ENCODE measurements at regions not wholly inside any gene's neighbourhood (a gene's known extent, or its start where the extent isn't known, plus 50 kb on each side); places are given as distances from the start of the nearest gene placed in this dataset.
"Not testable (repeated sequence)": the region's sequence is repeated elsewhere in the genome, so short reads cannot be mapped to it uniquely, and the experiment has no call there.

- DNase-seq (ENCODE audit: low spot score); H3K9me3 ChIP-seq (ENCODE audit: low read length); H3K4me1 ChIP-seq (ENCODE audit: insufficient read depth, low read length); CTCF ChIA-PET (ENCODE audit: low intra/inter-chr PET ratio, low total read pairs); POLR2A ChIA-PET; H3K4me2 ChIP-seq (ENCODE audit: low read depth, low read length); H4K20me1 ChIP-seq (ENCODE audit: insufficient read depth, low read length); H3K9ac ChIP-seq (ENCODE audit: insufficient read depth, low read depth, low read length); H3K4me3 ChIP-seq (replicated peaks in 1 of 3; ENCODE audit: insufficient read depth in 1 of 3, low read depth in 2 of 3, low read length in 3 of 3); FAIRE-seq; H3K27me3 ChIP-seq (ENCODE audit: control insufficient read depth in 1 of 2, insufficient read depth in 2 of 2, low read length in 2 of 2); H3K27ac ChIP-seq (ENCODE audit: extremely low read length, insufficient read depth, low read length); H3K79me2 ChIP-seq (ENCODE audit: insufficient read depth, low read length); H2AFZ ChIP-seq (ENCODE audit: low read length); intact Hi-C loops (cut with micrococcal nuclease; ENCODE audit: unreplicated experiment); ATAC-seq; H3K36me3 ChIP-seq (replicated peaks in 1 of 2; ENCODE audit: control insufficient read depth in 1 of 2, insufficient read depth in 2 of 2, low read length in 2 of 2); BruUV-seq (replicated peaks): not testable (repeated sequence)
- 0% methylated on average over 1 of the region's 5 CpGs for WGBS (ENCODE audit: low lambda C conversion rate)
- in situ Hi-C loops (cut with HindIII; ENCODE audit: extremely low pct_ligation_motif_present, low pct_unique_long_range_greater_than_20kb), result loop anchor here (10.0 kb wide), 1 partner anchor 52 kb away; no protein-coding TSS in a partner anchor
These were observed 1186.1 kb downstream of the TMEM121 start for GRCh38 chr14:106712513-106712912.

GRCh38 chr14:106714446-106715428, 1188.4 kb downstream of the TMEM121 start:
- POLR2A ChIA-PET; BruUV-seq (replicated peaks); DNase-seq (ENCODE audit: low spot score); H4K20me1 ChIP-seq (ENCODE audit: insufficient read depth, low read length); H3K4me2 ChIP-seq (ENCODE audit: low read depth, low read length); H3K79me2 ChIP-seq (ENCODE audit: insufficient read depth, low read length); CTCF ChIA-PET (ENCODE audit: low intra/inter-chr PET ratio, low total read pairs); H3K9ac ChIP-seq (ENCODE audit: insufficient read depth, low read depth, low read length); FAIRE-seq; H3K4me1 ChIP-seq (ENCODE audit: insufficient read depth, low read length); ATAC-seq; H2AFZ ChIP-seq (ENCODE audit: low read length); H3K4me3 ChIP-seq (replicated peaks in 1 of 3; ENCODE audit: insufficient read depth in 1 of 3, low read depth in 2 of 3, low read length in 3 of 3); H3K36me3 ChIP-seq (replicated peaks in 1 of 2; ENCODE audit: control insufficient read depth in 1 of 2, insufficient read depth in 2 of 2, low read length in 2 of 2); intact Hi-C loops (cut with micrococcal nuclease; ENCODE audit: unreplicated experiment); H3K27ac ChIP-seq (ENCODE audit: extremely low read length, insufficient read depth, low read length); H3K9me3 ChIP-seq (ENCODE audit: low read length); H3K27me3 ChIP-seq (ENCODE audit: control insufficient read depth in 1 of 2, insufficient read depth in 2 of 2, low read length in 2 of 2): not testable (repeated sequence)
- in situ Hi-C loops (cut with HindIII; ENCODE audit: extremely low pct_ligation_motif_present, low pct_unique_long_range_greater_than_20kb), result loop anchor here (10.0 kb wide), 1 partner anchor 50 kb away; no protein-coding TSS in a partner anchor
- 0% methylated on average over 10 of the region's 14 CpGs for WGBS (ENCODE audit: low lambda C conversion rate)

GRCh38 chr14:106717544-106717943, 1191.2 kb downstream of the TMEM121 start:
- CTCF ChIA-PET (ENCODE audit: low intra/inter-chr PET ratio, low total read pairs), result not testable (repeated sequence)
- peak; percentile 37 for FAIRE-seq
- ATAC-seq, result peak; percentile 66; the same call in 2 of the 3 replicates

More at GRCh38 chr14:106717544-106717943, 1191.2 kb downstream of the TMEM121 start:
- POLR2A ChIA-PET; H3K4me2 ChIP-seq (ENCODE audit: low read depth, low read length); H3K79me2 ChIP-seq (ENCODE audit: insufficient read depth, low read length); H3K4me1 ChIP-seq (ENCODE audit: insufficient read depth, low read length); DNase-seq (ENCODE audit: low spot score); BruUV-seq (replicated peaks); H3K27me3 ChIP-seq (ENCODE audit: control insufficient read depth in 1 of 2, insufficient read depth in 2 of 2, low read length in 2 of 2); H3K36me3 ChIP-seq (replicated peaks in 1 of 2; ENCODE audit: control insufficient read depth in 1 of 2, insufficient read depth in 2 of 2, low read length in 2 of 2); H2AFZ ChIP-seq (ENCODE audit: low read length); H3K27ac ChIP-seq (ENCODE audit: extremely low read length, insufficient read depth, low read length); H3K9ac ChIP-seq (ENCODE audit: insufficient read depth, low read depth, low read length); H3K9me3 ChIP-seq (ENCODE audit: low read length); H3K4me3 ChIP-seq (replicated peaks in 1 of 3; ENCODE audit: insufficient read depth in 1 of 3, low read depth in 2 of 3, low read length in 3 of 3); intact Hi-C loops (cut with micrococcal nuclease; ENCODE audit: unreplicated experiment); H4K20me1 ChIP-seq (ENCODE audit: insufficient read depth, low read length): not testable (repeated sequence)
- in situ Hi-C loops (cut with HindIII; ENCODE audit: extremely low pct_ligation_motif_present, low pct_unique_long_range_greater_than_20kb), result loop anchor here (10.0 kb wide), 1 partner anchor 47 kb away; no protein-coding TSS in a partner anchor
- WGBS (ENCODE audit: low lambda C conversion rate), result 67% methylated on average over 3 of the region's 11 CpGs

Data from HepG2 (cell line).